T-helper 1 cell treated with Interleukin-12 subunit alpha and Interleukin-12 subunit beta and Interleukin-4 antibody, amounts not matched to agents 30 μg/mL and 1 μg/mL, for 36 hours (primary cell): ENCODE measurements at regions not wholly inside any gene's neighbourhood (a gene's known extent, or its start where the extent isn't known, plus 50 kb on each side); places are given as distances from the start of the nearest gene placed in this dataset.
"Not testable (repeated sequence)": the region's sequence is repeated elsewhere in the genome, so short reads cannot be mapped to it uniquely, and the experiment has no call there.

Experiments used
- H3K27ac Mint-ChIP-seq: one replicate; pipeline ENCODE4 v1.8.0; 2021; ENCODE audit warnings: mild to moderate bottlenecking, mixed read lengths
- H3K27me3 Mint-ChIP-seq: one replicate; pipeline ENCODE4 v1.8.0; 2021; ENCODE audit warnings: low read depth, mixed read lengths
- H3K36me3 Mint-ChIP-seq: one replicate; pipeline ENCODE4 v1.8.0; 2021; ENCODE audit warnings: low read depth, mixed read lengths
- H3K4me1 Mint-ChIP-seq: one replicate; pipeline ENCODE4 v1.8.0; 2021; ENCODE audit warnings: low read depth, mixed read lengths
- H3K4me3 Mint-ChIP-seq: one replicate; pipeline ENCODE4 v1.8.0; 2021; ENCODE audit warnings: mild to moderate bottlenecking, moderate library complexity, mixed read lengths
- H3K9me3 Mint-ChIP-seq: one replicate; pipeline ENCODE4 v1.8.0; 2021; ENCODE audit warnings: mixed read lengths

GRCh38 chr15:100726421-100727190, 124.2 kb downstream of the ASB7 start:
- H3K9me3 Mint-ChIP-seq, result no peaks in the 10 kb centered on the region
- peaks cover 3% of the 10 kb centered on the region for H3K27me3 Mint-ChIP-seq
- no peaks in the 10 kb centered on the region for H3K36me3 Mint-ChIP-seq
- no peaks in the 10 kb centered on the region for H3K4me1 Mint-ChIP-seq
- H3K27ac Mint-ChIP-seq, result no peak overlapping the region
- no peak overlapping the region for H3K4me3 Mint-ChIP-seq

- H3K9me3 Mint-ChIP-seq, result no peaks in the 10 kb centered on the region
- no peak overlapping the region for H3K27ac Mint-ChIP-seq
- H3K4me3 Mint-ChIP-seq, result no peak overlapping the region
- no peaks in the 10 kb centered on the region for H3K4me1 Mint-ChIP-seq
- no peaks in the 10 kb centered on the region for H3K36me3 Mint-ChIP-seq
- peaks cover 3% of the 10 kb centered on the region for H3K27me3 Mint-ChIP-seq
Measured at GRCh38 chr15:100727291-100727851, 125.0 kb downstream of the ASB7 start.

- Mint-ChIP-seq H3K27me3 (peaks cover 3% of the 10 kb centered on the region), H3K27ac (no peak overlapping the region), H3K4me1 (no peaks in the 10 kb centered on the region), H3K4me3 (no peak overlapping the region), H3K36me3 (no peaks in the 10 kb centered on the region), H3K9me3 (no peaks in the 10 kb centered on the region)
Measured at GRCh38 chr15:100728371-100729201, 126.2 kb downstream of the ASB7 start.

- no peaks in the 10 kb centered on the region for H3K4me1 Mint-ChIP-seq
- H3K27me3 Mint-ChIP-seq, result peaks cover 3% of the 10 kb centered on the region
- no peak overlapping the region for H3K4me3 Mint-ChIP-seq
- no peaks in the 10 kb centered on the region for H3K36me3 Mint-ChIP-seq
- peaks cover 3% of the 10 kb centered on the region for H3K9me3 Mint-ChIP-seq
- H3K27ac Mint-ChIP-seq, result no peak overlapping the region
Measured at GRCh38 chr15:100729461-100729860, 127.1 kb downstream of the ASB7 start.

GRCh38 chr15:100730129-100730528, 127.7 kb downstream of the ASB7 start:
- no peak overlapping the region for H3K4me3 Mint-ChIP-seq
- H3K9me3 Mint-ChIP-seq, result peaks cover 3% of the 10 kb centered on the region
- H3K27me3 Mint-ChIP-seq, result peaks cover 3% of the 10 kb centered on the region
- H3K36me3 Mint-ChIP-seq, result no peaks in the 10 kb centered on the region
- no peak overlapping the region for H3K27ac Mint-ChIP-seq
- H3K4me1 Mint-ChIP-seq, result no peaks in the 10 kb centered on the region

GRCh38 chr15:100730655-100731266, 128.4 kb downstream of the ASB7 start:
- H3K27me3 Mint-ChIP-seq, result peaks cover 3% of the 10 kb centered on the region
- no peaks in the 10 kb centered on the region for H3K4me1 Mint-ChIP-seq
- H3K9me3 Mint-ChIP-seq, result peaks cover 3% of the 10 kb centered on the region
- no peak overlapping the region for H3K4me3 Mint-ChIP-seq
- H3K27ac Mint-ChIP-seq, result no peak overlapping the region
- H3K36me3 Mint-ChIP-seq, result no peaks in the 10 kb centered on the region

GRCh38 chr15:100731267-100732152, 129.1 kb downstream of the ASB7 start:
- Mint-ChIP-seq H3K9me3 (peaks cover 3% of the 10 kb centered on the region), H3K27me3 (peaks cover 3% of the 10 kb centered on the region), H3K36me3 (no peaks in the 10 kb centered on the region), H3K27ac (no peak overlapping the region), H3K4me3 (no peak overlapping the region), H3K4me1 (no peaks in the 10 kb centered on the region)

GRCh38 chr15:100732211-100733055, 130.0 kb downstream of the ASB7 start:
- Mint-ChIP-seq H3K4me1 (no peaks in the 10 kb centered on the region), H3K36me3 (no peaks in the 10 kb centered on the region), H3K4me3 (no peak overlapping the region), H3K27me3 (peaks cover 3% of the 10 kb centered on the region), H3K9me3 (peaks cover 3% of the 10 kb centered on the region), H3K27ac (no peak overlapping the region)

- Mint-ChIP-seq H3K27me3 (no peaks in the 10 kb centered on the region), H3K4me3 (no peak overlapping the region), H3K4me1 (no peaks in the 10 kb centered on the region), H3K27ac (no peak overlapping the region), H3K36me3 (no peaks in the 10 kb centered on the region), H3K9me3 (peaks cover 3% of the 10 kb centered on the region)
Measured at GRCh38 chr15:100733101-100733842, 130.9 kb downstream of the ASB7 start.

GRCh38 chr15:100733843-100734185, 131.4 kb downstream of the ASB7 start:
- H3K4me3 Mint-ChIP-seq, H3K4me1 Mint-ChIP-seq, H3K9me3 Mint-ChIP-seq, H3K27ac Mint-ChIP-seq, H3K36me3 Mint-ChIP-seq, H3K27me3 Mint-ChIP-seq: not testable (repeated sequence)

GRCh38 chr15:100734586-100734985, 132.2 kb downstream of the ASB7 start:
- Mint-ChIP-seq H3K9me3 (peaks cover 3% of the 10 kb centered on the region), H3K4me3 (no peak overlapping the region), H3K4me1 (no peaks in the 10 kb centered on the region), H3K27ac (no peak overlapping the region), H3K27me3 (no peaks in the 10 kb centered on the region), H3K36me3 (no peaks in the 10 kb centered on the region)

GRCh38 chr15:100735129-100736053, 133.0 kb downstream of the ASB7 start:
- peaks cover 3% of the 10 kb centered on the region for H3K9me3 Mint-ChIP-seq
- no peak overlapping the region for H3K27ac Mint-ChIP-seq
- no peaks in the 10 kb centered on the region for H3K36me3 Mint-ChIP-seq
- no peak overlapping the region for H3K4me3 Mint-ChIP-seq
- no peaks in the 10 kb centered on the region for H3K4me1 Mint-ChIP-seq
- H3K27me3 Mint-ChIP-seq, result no peaks in the 10 kb centered on the region
